H1 (cell line): ENCODE measurements at regions not wholly inside any gene's neighbourhood (a gene's known extent, or its start where the extent isn't known, plus 50 kb on each side); places are given as distances from the start of the nearest gene placed in this dataset.

ENCODE experiments used
- CTCF ChIA-PET: fragments of 300-600 bp; sonication (Branson Sonifier 250); formaldehyde crosslinking; loops from one replicate; lab custom pipeline; 2021; ENCODE audit not compliant: partially characterized antibody; lab: Charles Lee
- POLR2A ChIA-PET: fragments of 300-600 bp; sonication (Branson Sonifier 250); formaldehyde crosslinking; loops from one replicate; lab custom pipeline; 2021; ENCODE audit warnings: inconsistent platforms; ENCODE audit not compliant: partially characterized antibody; lab: Charles Lee
- DNase-seq, 2 experiments: peaks; one replicate each; pipeline versions ENCODE4 v3.0.0 to v3.0.0-alpha.2; 2010 to 2022; ENCODE audit warnings: low spot score in 2 of 2, low read depth in 1 of 2, mixed read lengths in 1 of 2
- FAIRE-seq: peaks from 2 replicates; lab custom pipeline; 2011; peaks lifted over from hg19 to GRCh38; lab: Jason Lieb, UNC
- H2AFZ ChIP-seq: 2 replicates; pipeline ENCODE4 v1.8.1; 2012; ENCODE audit warnings: low read length, inconsistent platforms
- H2AK5ac ChIP-seq: 2 replicates; pipeline ENCODE4 v1.6.1; 2013; ENCODE audit warnings: low read depth, low read length
- H2BK120ac ChIP-seq: replicated peaks from 2 replicates; pipeline ENCODE3; 2013; ENCODE audit warnings: low read depth, low read length, inconsistent platforms
- H2BK12ac ChIP-seq: 2 replicates; pipeline ENCODE4 v1.6.1; 2013; ENCODE audit warnings: low read depth, low read length
- H2BK15ac ChIP-seq: 2 replicates; pipeline ENCODE4 v1.6.1; 2013; ENCODE audit warnings: low read length
- H2BK20ac ChIP-seq: 2 replicates; pipeline ENCODE4 v1.6.1; 2013; ENCODE audit warnings: low read length
- H2BK5ac ChIP-seq: 2 replicates; pipeline ENCODE4 v1.6.1; 2013; ENCODE audit warnings: low read depth, low read length
- H3K14ac ChIP-seq: 2 replicates; pipeline ENCODE4 v1.6.1; 2013; ENCODE audit warnings: inconsistent platforms; ENCODE audit not compliant: insufficient read length
- H3K18ac ChIP-seq: 2 replicates; pipeline ENCODE4 v1.6.1; 2013; ENCODE audit warnings: low read length; ENCODE audit errors: extremely low read depth
- H3K23ac ChIP-seq: 2 replicates; pipeline ENCODE4 v1.6.1; 2013; ENCODE audit warnings: inconsistent platforms; ENCODE audit not compliant: insufficient read length
- H3K23me2 ChIP-seq: 2 replicates; pipeline ENCODE4 v1.6.1; 2013; ENCODE audit warnings: low read depth, low read length
- H3K27ac ChIP-seq: 2 replicates; pipeline ENCODE4 v1.6.1; 2011; ENCODE audit warnings: low read depth, low read length, inconsistent platforms
- H3K27me3 ChIP-seq, 4 experiments: replicated peaks in 1 of 4; 1 replicate in 1 of 4; 2 replicates in 3 of 4; pipeline versions ENCODE4 v1.6.1 to v1.8.1; 2011 to 2013; ENCODE audit warnings: low read length in 3 of 4, mild to moderate bottlenecking in 3 of 4, inconsistent platforms in 2 of 4, mixed read lengths in 2 of 4, moderate library complexity in 1 of 4; ENCODE audit not compliant: control insufficient read depth in 3 of 4, insufficient read depth in 3 of 4; ENCODE audit errors: extremely low read depth in 1 of 4
- H3K36me3 ChIP-seq, 4 experiments: 2 replicates each; pipeline versions ENCODE4 v1.6.1 to v1.8.1; 2011 to 2013; ENCODE audit warnings: mild to moderate bottlenecking in 4 of 4, low read length in 3 of 4, moderate library complexity in 2 of 4, control low read depth in 1 of 4, inconsistent platforms in 1 of 4; ENCODE audit not compliant: insufficient read depth in 4 of 4, control insufficient read depth in 2 of 4
- H3K4ac ChIP-seq: replicated peaks from 2 replicates; pipeline ENCODE3; 2013; ENCODE audit warnings: low read length, low read depth, mixed read lengths, inconsistent platforms; ENCODE audit not compliant: insufficient read length
- H3K4me1 ChIP-seq, 4 experiments: replicated peaks in 1 of 4; 1 replicate in 1 of 4; 2 replicates in 3 of 4; pipeline versions ENCODE4 v1.6.1 to v1.8.1; 2011 to 2013; ENCODE audit warnings: low read length in 3 of 4, inconsistent platforms in 2 of 4, mixed read lengths in 1 of 4; ENCODE audit not compliant: insufficient read depth in 4 of 4, control insufficient read depth in 3 of 4
- H3K4me2 ChIP-seq, 2 experiments: 2 replicates each; pipeline versions ENCODE4 v1.6.1 to v1.8.1; 2011 to 2013; ENCODE audit warnings: low read depth in 2 of 2, low read length in 2 of 2, control low read depth in 1 of 2, inconsistent platforms in 1 of 2, mild to moderate bottlenecking in 1 of 2; ENCODE audit not compliant: insufficient read depth in 1 of 2
- H3K4me3 ChIP-seq, 4 experiments: fragments of 200-600, 300-600 bp in 1 of 4; sonication (generic), shearing (Covaris generic), sonication (Bioruptor Twin) in 1 of 4; 2 replicates each; pipeline versions ENCODE4 v1.5.1 to v1.8.1; 2011 to 2016; ENCODE audit warnings: low read length in 4 of 4, low read depth in 3 of 4, control low read depth in 2 of 4, inconsistent platforms in 2 of 4, mild to moderate bottlenecking in 2 of 4, mixed read lengths in 1 of 4, moderate library complexity in 1 of 4; ENCODE audit not compliant: insufficient read depth in 2 of 4; ENCODE audit errors: extremely low read depth in 1 of 4
- H3K56ac ChIP-seq: replicated peaks from 2 replicates; pipeline ENCODE3; 2013; ENCODE audit warnings: low read depth, mild to moderate bottlenecking, mixed read lengths, low read length, inconsistent platforms; ENCODE audit not compliant: insufficient read length
- H3K79me1 ChIP-seq: 2 replicates; pipeline ENCODE4 v1.6.1; 2013; ENCODE audit warnings: low read depth, low read length, control low read depth
- H3K79me2 ChIP-seq, 2 experiments: 2 replicates each; pipeline versions ENCODE4 v1.6.1 to v1.8.1; 2012 to 2013; ENCODE audit warnings: low read length in 2 of 2, mild to moderate bottlenecking in 2 of 2, inconsistent platforms in 1 of 2; ENCODE audit not compliant: insufficient read depth in 2 of 2, control insufficient read depth in 1 of 2
- H3K9ac ChIP-seq, 4 experiments: replicated peaks in 1 of 4; 1 replicate in 1 of 4; 2 replicates in 3 of 4; pipeline versions ENCODE4 v1.6.1 to v1.8.1; 2011 to 2013; ENCODE audit warnings: low read depth in 3 of 4, low read length in 3 of 4, control low read depth in 2 of 4, mild to moderate bottlenecking in 2 of 4, moderate library complexity in 2 of 4, inconsistent platforms in 1 of 4; ENCODE audit errors: extremely low read depth in 1 of 4
- H3K9me3 ChIP-seq, 2 experiments: 2 replicates each; pipeline versions ENCODE4 v1.6.1 to v1.8.1; 2012 to 2013; ENCODE audit warnings: mild to moderate bottlenecking in 2 of 2, moderate library complexity in 2 of 2, control low read depth in 1 of 2, inconsistent platforms in 1 of 2, low read depth in 1 of 2, low read length in 1 of 2, mixed read lengths in 1 of 2; ENCODE audit not compliant: insufficient read depth in 2 of 2
- H4K20me1 ChIP-seq, 2 experiments: replicated peaks in 1 of 2; 2 replicates each; pipeline versions ENCODE3 to v1.8.1; 2011 to 2013; ENCODE audit warnings: inconsistent platforms in 2 of 2, low read length in 2 of 2, mild to moderate bottlenecking in 1 of 2; ENCODE audit not compliant: insufficient read depth in 2 of 2, control insufficient read depth in 1 of 2
- H4K5ac ChIP-seq: 2 replicates; pipeline ENCODE4 v1.6.1; 2013; ENCODE audit warnings: low read length, low read depth, mixed read lengths, inconsistent platforms; ENCODE audit not compliant: insufficient read length
- H4K8ac ChIP-seq: 2 replicates; pipeline ENCODE4 v1.8.0; 2013; ENCODE audit warnings: mild to moderate bottlenecking, moderate library complexity, low read length, inconsistent platforms; ENCODE audit not compliant: insufficient read depth; ENCODE audit errors: extremely low read depth
- H4K91ac ChIP-seq: replicated peaks from 2 replicates; pipeline ENCODE3; 2013; ENCODE audit warnings: low read length, mixed read lengths, inconsistent platforms; ENCODE audit not compliant: insufficient read length
- BACH1 ChIP-seq: IDR thresholded peaks from 2 replicates; pipeline ENCODE4 v1.6.1; 2012; ENCODE audit warnings: low read length, improper control_type of control experiment
- CTBP2 ChIP-seq: IDR thresholded peaks from 2 replicates; pipeline ENCODE4 v1.7.0; 2011; ENCODE audit warnings: borderline replicate concordance, mild to moderate bottlenecking, moderate library complexity, mixed read lengths, low read length; ENCODE audit not compliant: insufficient read depth, insufficient read length
- FOSL1 ChIP-seq: IDR thresholded peaks from 2 replicates; pipeline ENCODE4 v1.6.1; 2011; ENCODE audit warnings: mild to moderate bottlenecking, low read depth, low read length, moderate library complexity; ENCODE audit not compliant: insufficient read depth
- GABPA ChIP-seq: IDR thresholded peaks from 2 replicates; pipeline ENCODE4 v1.6.1; 2011; ENCODE audit warnings: mild to moderate bottlenecking, low read length, moderate library complexity, borderline replicate concordance; ENCODE audit not compliant: insufficient read depth
- GTF2F1 ChIP-seq: IDR thresholded peaks from 2 replicates; pipeline ENCODE4 v1.6.1; 2012; ENCODE audit warnings: low read depth, low read length, improper control_type of control experiment, borderline replicate concordance
- KDM4A ChIP-seq: IDR thresholded peaks from one replicate; pipeline ENCODE4 v1.7.1; 2012; ENCODE audit warnings: low read depth, mild to moderate bottlenecking, moderate library complexity, low read length, inconsistent platforms; ENCODE audit not compliant: severe bottlenecking
- KDM5A ChIP-seq: fragments of 200-600 bp; IDR thresholded peaks from 2 replicates; pipeline ENCODE4 v1.7.1; 2012; ENCODE audit warnings: mild to moderate bottlenecking, low read length, inconsistent platforms, mixed read lengths
- MAFK ChIP-seq: IDR thresholded peaks from 2 replicates; pipeline ENCODE4 v1.6.1; 2012; ENCODE audit warnings: low read depth, mild to moderate bottlenecking, improper control_type of control experiment, low read length
- NRF1 ChIP-seq: IDR thresholded peaks from 2 replicates; pipeline ENCODE4 v1.6.1; 2011; ENCODE audit warnings: mild to moderate bottlenecking, low read depth, low read length, improper control_type of control experiment
- RAD21 ChIP-seq, 2 experiments: IDR thresholded peaks in 1 of 2; conservative IDR thresholded peaks in 1 of 2; 2 replicates each; pipeline ENCODE4 v1.6.1; 2011; ENCODE audit warnings: low read depth in 2 of 2, low read length in 2 of 2, improper control_type of control experiment in 1 of 2, inconsistent platforms in 1 of 2, mild to moderate bottlenecking in 1 of 2, moderate library complexity in 1 of 2
- RFX5 ChIP-seq: IDR thresholded peaks from 2 replicates; pipeline ENCODE4 v1.6.1; 2011; ENCODE audit warnings: low read depth, low read length, improper control_type of control experiment, borderline replicate concordance
- TEAD4 ChIP-seq: IDR thresholded peaks from 2 replicates; pipeline ENCODE4 v1.6.1; 2012; ENCODE audit warnings: low read depth, low read length, inconsistent platforms, mixed read lengths

DNA sequence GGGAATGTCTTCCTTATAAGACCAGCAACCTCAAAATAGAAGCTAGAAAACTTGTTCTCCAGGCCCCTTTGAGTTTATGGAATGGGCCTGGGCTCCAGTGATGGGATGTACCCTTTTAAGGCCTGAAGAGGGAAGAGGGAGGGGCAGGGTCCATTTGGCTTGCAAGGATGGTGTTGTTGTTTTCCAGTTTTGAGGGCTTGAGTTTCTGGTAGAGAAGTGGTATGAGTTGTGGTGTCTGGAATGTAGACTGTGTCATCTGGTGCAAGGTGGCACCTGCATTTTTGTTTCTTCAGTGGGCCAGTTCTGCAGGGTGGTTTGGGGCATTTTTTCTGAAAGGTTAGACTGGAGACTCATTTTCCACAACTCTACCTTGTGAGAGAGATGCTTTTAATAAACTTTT is 90.1 kb downstream of the ZNF777 start:
- Histone ChIP-seq H3K4me2 (no peak overlapping the region), H2AFZ (no peak overlapping the region), H3K23me2 (no peaks in the 10 kb centered on the region; the same call in 1 of the 2 replicates), H4K8ac (no peak overlapping the region), H3K18ac (no peak overlapping the region), H3K79me2 (no peaks in the 10 kb centered on the region), H2BK5ac (no peak overlapping the region), H3K36me3 (no peaks in the 10 kb centered on the region), H2BK120ac (no peak overlapping the region), H3K9ac (no peak overlapping the region), H3K9me3 (peaks cover 8 to 16% of the 10 kb centered on the region in 2 experiments), H4K20me1 (no peaks in the 10 kb centered on the region), H3K56ac (no peak overlapping the region), H4K5ac (no peak overlapping the region), H2AK5ac (no peak overlapping the region), H3K4me1 (no peaks in the 10 kb centered on the region; a peak in 1 of 7 replicates), H4K91ac (no peak overlapping the region), H2BK12ac (no peak overlapping the region), H3K27ac (no peak overlapping the region), H3K27me3 (no peaks in the 10 kb centered on the region), H3K79me1 (no peaks in the 10 kb centered on the region), H2BK20ac (no peak overlapping the region), H3K14ac (no peak overlapping the region), H2BK15ac (no peak overlapping the region), H3K4ac (no peak overlapping the region), H3K23ac (no peak overlapping the region), H3K4me3 (no peak overlapping the region)
- ChIA-PET POLR2A (no interaction called here), CTCF (interaction anchor here (0.8 to 2.1 kb wide), 4 partner anchors 13 to 61 kb away, joined by 3 to 8 read pairs (median 5); no protein-coding TSS in a partner anchor)
- DNase-seq (no peak), FAIRE-seq (no peak)
- TF ChIP-seq GABPA (no peak), KDM4A (no peak), KDM5A (no peak), GTF2F1 (no peak), CTBP2 (no peak), FOSL1 (no peak), BACH1 (no peak), MAFK (no peak), TEAD4 (no peak), RAD21 (IDR thresholded peaks at IDR 0.05 in 1 of 2, conservative IDR thresholded peaks at IDR 0.05 in 1 of 2; ENCODE audit: low read depth in 2 of 2, low read length in 2 of 2) (no peak), NRF1 (no peak), RFX5 (no peak)
